ENCODE measurements at regions not wholly inside any gene's neighbourhood (a gene's known extent, or its start where the extent isn't known, plus 50 kb on each side); places are given as distances from the start of the nearest gene placed in this dataset.

GRCh38 chr10:124303662-124304418 lies 114.9 kb downstream of the OAT start:
- TF ChIP-seq CTCF (IDR thresholded peaks at IDR 0.05) (no peak), POLR2AphosphoS5 (IDR thresholded peaks at IDR 0.05) (no peak), POLR2A (IDR thresholded peaks at IDR 0.05; ENCODE audit: low read depth) (no peak), EP300 (IDR thresholded peaks at IDR 0.05) (no peak)

All from esophagus muscularis mucosa (tissue), 4 donors.